GM12892 (cell line): ENCODE measurements at regions not wholly inside any gene's neighbourhood (a gene's known extent, or its start where the extent isn't known, plus 50 kb on each side); places are given as distances from the start of the nearest gene placed in this dataset.
"Not testable (repeated sequence)": the region's sequence is repeated elsewhere in the genome, so short reads cannot be mapped to it uniquely, and the experiment has no call there.

ENCODE experiments used
- DNase-seq: peaks from one replicate; pipeline ENCODE4 v3.0.0; 2011; ENCODE audit not compliant: insufficient read length
- FAIRE-seq: peaks from 2 replicates; lab custom pipeline; 2011; peaks lifted over from hg19 to GRCh38; lab: Jason Lieb, UNC
- POLR2A ChIP-seq: IDR thresholded peaks from 2 replicates; pipeline ENCODE4 v1.6.1; 2011; ENCODE audit warnings: low read depth, low read length, control low read depth
- POLR2AphosphoS5 ChIP-seq: IDR thresholded peaks from 2 replicates; pipeline ENCODE4 v1.6.1; 2011; ENCODE audit warnings: low read depth, low read length, control low read depth
- TAF1 ChIP-seq: IDR thresholded peaks from 2 replicates; pipeline ENCODE4 v1.6.1; 2011; ENCODE audit warnings: low read depth, mild to moderate bottlenecking, control low read depth, low read length, borderline replicate concordance

- DNase-seq: no peak
- TF ChIP-seq POLR2A (no peak), TAF1 (no peak), POLR2AphosphoS5 (no peak)
- FAIRE-seq: no peak
Observed at GRCh38 chr3:61353382-61353781, 102.1 kb upstream of the FHIT start.

GRCh38 chr3:61354604-61355003, 103.4 kb upstream of the FHIT start:
- no peak for DNase-seq
- FAIRE-seq: no peak

GRCh38 chr3:61356685-61357084, 105.4 kb upstream of the FHIT start:
- FAIRE-seq (no peak), DNase-seq (no peak)
- TF ChIP-seq TAF1 (no peak), POLR2A (no peak), POLR2AphosphoS5 (no peak)

More at GRCh38 chr3:61354604-61355003, 103.4 kb upstream of the FHIT start:
- no peak for TF ChIP-seq TAF1
- TF ChIP-seq POLR2A: no peak
- TF ChIP-seq POLR2AphosphoS5: no peak

- TF ChIP-seq TAF1 (no peak), POLR2AphosphoS5 (no peak), POLR2A (no peak)
- no peak for FAIRE-seq
- DNase-seq: no peak
Observed at GRCh38 chr3:61357902-61358301, 106.7 kb upstream of the FHIT start.

GRCh38 chr3:61358364-61358763, 107.1 kb upstream of the FHIT start:
- FAIRE-seq (peak; percentile 93), DNase-seq (peak; percentile 3)
- TF ChIP-seq TAF1 (no peak), POLR2AphosphoS5 (peak; percentile 43; the same call in 1 of the 2 replicates)

- no peak for DNase-seq
- FAIRE-seq: no peak
- TF ChIP-seq TAF1: no peak
- TF ChIP-seq POLR2AphosphoS5: no peak
- TF ChIP-seq POLR2A: no peak
Observed at GRCh38 chr3:61360297-61360965, 109.2 kb upstream of the FHIT start.

GRCh38 chr3:61369678-61370077, 118.4 kb upstream of the FHIT start:
- FAIRE-seq (no peak), DNase-seq (no peak)
- TF ChIP-seq POLR2AphosphoS5 (no peak), POLR2A (no peak), TAF1 (no peak)

- DNase-seq (no peak), FAIRE-seq (no peak)
- no peak for TF ChIP-seq TAF1
- TF ChIP-seq POLR2A: no peak
- TF ChIP-seq POLR2AphosphoS5: no peak
Observed at GRCh38 chr3:61371123-61371522, 119.9 kb upstream of the FHIT start.

- no peak for DNase-seq
- TF ChIP-seq POLR2A (no peak), POLR2AphosphoS5 (no peak), TAF1 (no peak)
- no peak for FAIRE-seq
Observed at GRCh38 chr3:61372723-61373122, 121.5 kb upstream of the FHIT start.

GRCh38 chr3:61378311-61378710, 127.1 kb upstream of the FHIT start:
- FAIRE-seq (no peak), DNase-seq (no peak)
- TF ChIP-seq TAF1 (no peak), POLR2A (no peak), POLR2AphosphoS5 (no peak)

- DNase-seq: peak; percentile 19
- peak; percentile 95 for FAIRE-seq
Observed at GRCh38 chr3:61381745-61382392, 130.6 kb upstream of the FHIT start.

GRCh38 chr3:61387817-61388216, 136.6 kb upstream of the FHIT start:
- DNase-seq (no peak), FAIRE-seq (no peak)
- TF ChIP-seq TAF1: no peak
- no peak for TF ChIP-seq POLR2A
- no peak for TF ChIP-seq POLR2AphosphoS5

More at GRCh38 chr3:61381745-61382392, 130.6 kb upstream of the FHIT start:
- TF ChIP-seq POLR2AphosphoS5 (no peak), TAF1 (no peak), POLR2A (no peak)

- not testable (repeated sequence) for DNase-seq, FAIRE-seq
Observed at GRCh38 chr3:61393480-61393947, 142.3 kb upstream of the FHIT start.
